GM12874 (cell line): ENCODE measurements at regions not wholly inside any gene's neighbourhood (a gene's known extent, or its start where the extent isn't known, plus 50 kb on each side); places are given as distances from the start of the nearest gene placed in this dataset.

Source experiments
- CTCF ChIP-seq: IDR thresholded peaks from 2 replicates; pipeline ENCODE4 v1.5.1; 2011; ENCODE audit warnings: low read depth, mild to moderate bottlenecking, control low read depth, low read length, moderate library complexity; ENCODE audit not compliant: insufficient read depth

GRCh38 chr9:28092981-28093936, 520.0 kb upstream of the C9orf72 start:
- TF ChIP-seq CTCF: no peak

GRCh38 chr9:28101509-28101908, 528.2 kb upstream of the C9orf72 start:
- TF ChIP-seq CTCF: no peak

- TF ChIP-seq CTCF: no peak
These were observed 531.7 kb upstream of the C9orf72 start for GRCh38 chr9:28105001-28105400.

GRCh38 chr9:28120184-28120583, 546.9 kb upstream of the C9orf72 start:
- TF ChIP-seq CTCF: no peak

GRCh38 chr9:28120626-28121025, 547.3 kb upstream of the C9orf72 start:
- no peak for TF ChIP-seq CTCF

- TF ChIP-seq CTCF: no peak
These were observed 548.1 kb upstream of the C9orf72 start for GRCh38 chr9:28121366-28121765.

GRCh38 chr9:28124917-28125316, 551.6 kb upstream of the C9orf72 start:
- TF ChIP-seq CTCF: no peak
